SK-N-SH (cell line): ENCODE measurements at regions not wholly inside any gene's neighbourhood (a gene's known extent, or its start where the extent isn't known, plus 50 kb on each side); places are given as distances from the start of the nearest gene placed in this dataset.

Source experiments
- CTCF ChIA-PET: fragments of 300-600, 350-600 bp; formaldehyde crosslinking; extraction: SDS; loops from one replicate; lab custom pipeline; 2021; lab: Yijun Ruan, JAX
- POLR2A ChIA-PET: fragments of 350-600 bp; sonication (Branson Sonifier 250); formaldehyde crosslinking; extraction: SDS; loops from one replicate; lab custom pipeline; 2020; ENCODE audit warnings: antibody characterized with exemption, inconsistent platforms; lab: Yijun Ruan, JAX
- DNase-seq: peaks from one replicate; pipeline ENCODE4 v3.0.0; 2012
- H2AFZ ChIP-seq: fragments of 200-600 bp; sonication (generic); 2 replicates; pipeline ENCODE4 v1.8.1; 2016; ENCODE audit warnings: antibody characterized with exemption, mild to moderate bottlenecking, low read depth
- H3F3A ChIP-seq: fragments of 200-600 bp; sonication (generic); replicated peaks from 2 replicates; pipeline ENCODE3; 2016; ENCODE audit warnings: antibody characterized with exemption, mild to moderate bottlenecking; ENCODE audit not compliant: insufficient read depth
- H3K27ac ChIP-seq, 2 experiments: fragments of 200-500 bp in 1 of 2; fragments of 200-600 bp in 1 of 2; sonication (Bioruptor generic) in 1 of 2; sonication (generic), shearing (Covaris generic) in 1 of 2; 2 replicates each; pipeline versions ENCODE4 v1.5.1 to v1.6.1; 2014 to 2016; ENCODE audit warnings: low read depth in 2 of 2, inconsistent platforms in 1 of 2, low read length in 1 of 2, mild to moderate bottlenecking in 1 of 2, mixed read lengths in 1 of 2
- H3K27me3 ChIP-seq: fragments of 200-600 bp; sonication (generic), shearing (Covaris generic); 2 replicates; pipeline ENCODE4 v1.6.1; 2016; ENCODE audit warnings: mixed run types; ENCODE audit not compliant: insufficient read depth
- H3K36me3 ChIP-seq, 2 experiments: fragments of 200-500 bp in 1 of 2; fragments of 200-600 bp in 1 of 2; sonication (Bioruptor generic) in 1 of 2; sonication (generic) in 1 of 2; replicated peaks in 1 of 2; 2 replicates each; pipeline versions ENCODE3 to v1.5.1; 2014 to 2016; ENCODE audit warnings: low read length in 1 of 2, mild to moderate bottlenecking in 1 of 2; ENCODE audit not compliant: insufficient read depth in 2 of 2, control insufficient read depth in 1 of 2
- H3K4me1 ChIP-seq, 2 experiments: fragments of 200-500 bp in 1 of 2; fragments of 200-600 bp in 1 of 2; sonication (Bioruptor generic) in 1 of 2; sonication (generic), shearing (Covaris generic) in 1 of 2; 2 replicates each; pipeline versions ENCODE4 v1.5.1 to v1.6.1; 2014 to 2016; ENCODE audit warnings: low read depth in 1 of 2, low read length in 1 of 2, mixed run types in 1 of 2; ENCODE audit not compliant: insufficient read depth in 2 of 2, control insufficient read depth in 1 of 2
- H3K4me2 ChIP-seq: fragments of 200-600 bp; sonication (generic), shearing (Covaris generic); 2 replicates; pipeline ENCODE4 v1.6.1; 2017; ENCODE audit warnings: mixed run types
- H3K4me3 ChIP-seq, 2 experiments: fragments of 200-500 bp in 1 of 2; fragments of 200-600 bp in 1 of 2; sonication (Bioruptor generic) in 1 of 2; sonication (generic), shearing (Covaris generic) in 1 of 2; 2 replicates each; pipeline versions ENCODE4 v1.5.1 to v1.8.1; 2014 to 2016; ENCODE audit warnings: low read depth in 2 of 2, inconsistent platforms in 1 of 2, low read length in 1 of 2, mild to moderate bottlenecking in 1 of 2, mixed read lengths in 1 of 2, moderate library complexity in 1 of 2
- H3K79me2 ChIP-seq: fragments of 200-600 bp; sonication (generic); 2 replicates; pipeline ENCODE4 v1.8.1; 2017; ENCODE audit warnings: mild to moderate bottlenecking; ENCODE audit not compliant: insufficient read depth
- H3K9ac ChIP-seq: fragments of 200-600 bp; sonication (generic); 2 replicates; pipeline ENCODE4 v1.6.1; 2017; ENCODE audit warnings: mixed run types
- H3K9me2 ChIP-seq: fragments of 200-600 bp; sonication (generic); 2 replicates; pipeline ENCODE4 v1.6.1; 2017; ENCODE audit warnings: mixed run types
- H3K9me3 ChIP-seq: fragments of 200-600 bp; sonication (generic); 2 replicates; pipeline ENCODE4 v1.6.1; 2017; ENCODE audit warnings: mixed run types, mild to moderate bottlenecking, moderate library complexity
- H4K20me1 ChIP-seq: fragments of 200-600 bp; sonication (generic); 2 replicates; pipeline ENCODE4 v1.6.1; 2017; ENCODE audit warnings: mild to moderate bottlenecking, mixed run types; ENCODE audit not compliant: insufficient read depth
- CHD2 ChIP-seq: fragments of 150-350 bp; IDR thresholded peaks from 2 replicates; pipeline ENCODE4 v1.6.1; 2018; ENCODE audit warnings: low read length; ENCODE audit not compliant: partially characterized antibody
- CTCF ChIP-seq: fragments of 200-600 bp; sonication (generic); IDR thresholded peaks from 2 replicates; pipeline ENCODE4 v1.6.1; 2017; ENCODE audit warnings: antibody characterized with exemption, mild to moderate bottlenecking, moderate library complexity
- ELF1 ChIP-seq: IDR thresholded peaks from 2 replicates; pipeline ENCODE4 v1.4.0; 2012
- EZH2phosphoT487 ChIP-seq: fragments of 200-600 bp; sonication (generic); IDR thresholded peaks from 2 replicates; pipeline ENCODE4 v1.6.1; 2017; ENCODE audit warnings: low read depth, mixed run types, mild to moderate bottlenecking, antibody characterized with exemption, moderate library complexity, borderline replicate concordance
- FOXJ3 ChIP-seq: sonication (generic); formaldehyde crosslinking; IDR thresholded peaks from 2 replicates; pipeline ENCODE4 v1.5.1; 2020; ENCODE audit warnings: mild to moderate bottlenecking, missing genetic modification reagents
- GABPA ChIP-seq: IDR thresholded peaks from 2 replicates; pipeline ENCODE4 v1.4.0; 2012; ENCODE audit warnings: low read depth, mild to moderate bottlenecking
- GATA2 ChIP-seq: sonication (generic); formaldehyde crosslinking; IDR thresholded peaks from 2 replicates; pipeline ENCODE4 v1.5.0; 2020; ENCODE audit warnings: mild to moderate bottlenecking, missing genetic modification reagents
- IRF3 ChIP-seq: fragments of 150-350 bp; IDR thresholded peaks from 2 replicates; pipeline ENCODE4 v1.6.1; 2016; ENCODE audit warnings: mild to moderate bottlenecking, low read depth, low read length
- JUND ChIP-seq: IDR thresholded peaks from 2 replicates; pipeline ENCODE4 v1.4.0; 2012
- MXI1 ChIP-seq: IDR thresholded peaks from 2 replicates; pipeline ENCODE4 v1.6.1; 2012; ENCODE audit warnings: mild to moderate bottlenecking, low read depth, low read length, improper control_type of control experiment
- NRF1 ChIP-seq: IDR thresholded peaks from 2 replicates; pipeline ENCODE4 v1.6.1; 2012; ENCODE audit warnings: low read depth, mild to moderate bottlenecking, low read length
- PBX3 ChIP-seq: IDR thresholded peaks from 2 replicates; pipeline ENCODE4; 2012
- RAD21 ChIP-seq: IDR thresholded peaks from 2 replicates; pipeline ENCODE4 v1.6.1; 2012; ENCODE audit warnings: mild to moderate bottlenecking, low read length
- RXRA ChIP-seq: IDR thresholded peaks from 2 replicates; pipeline ENCODE4 v1.4.0; 2012; ENCODE audit warnings: low read depth, mild to moderate bottlenecking, borderline replicate concordance
- SIN3A ChIP-seq: IDR thresholded peaks from 2 replicates; pipeline ENCODE4 v1.6.1; 2012; ENCODE audit warnings: low read depth, mild to moderate bottlenecking, low read length, moderate library complexity, borderline replicate concordance
- SMC3 ChIP-seq: IDR thresholded peaks from 2 replicates; pipeline ENCODE4 v1.6.1; 2012; ENCODE audit warnings: low read depth, low read length, improper control_type of control experiment
- TAF1 ChIP-seq: IDR thresholded peaks from 2 replicates; pipeline ENCODE4 v1.6.1; 2012; ENCODE audit warnings: low read depth, mild to moderate bottlenecking, low read length, moderate library complexity, borderline replicate concordance
- TCF12 ChIP-seq: IDR thresholded peaks from 2 replicates; pipeline ENCODE4 v1.4.0; 2012
- WGBS: methylation state at CpG from one replicate; pipeline ENCODE4 v1.1.6; 2017; ENCODE audit warnings: low lambda C conversion rate; 5-methylcytosine and 5-hydroxymethylcytosine counted together

DNA sequence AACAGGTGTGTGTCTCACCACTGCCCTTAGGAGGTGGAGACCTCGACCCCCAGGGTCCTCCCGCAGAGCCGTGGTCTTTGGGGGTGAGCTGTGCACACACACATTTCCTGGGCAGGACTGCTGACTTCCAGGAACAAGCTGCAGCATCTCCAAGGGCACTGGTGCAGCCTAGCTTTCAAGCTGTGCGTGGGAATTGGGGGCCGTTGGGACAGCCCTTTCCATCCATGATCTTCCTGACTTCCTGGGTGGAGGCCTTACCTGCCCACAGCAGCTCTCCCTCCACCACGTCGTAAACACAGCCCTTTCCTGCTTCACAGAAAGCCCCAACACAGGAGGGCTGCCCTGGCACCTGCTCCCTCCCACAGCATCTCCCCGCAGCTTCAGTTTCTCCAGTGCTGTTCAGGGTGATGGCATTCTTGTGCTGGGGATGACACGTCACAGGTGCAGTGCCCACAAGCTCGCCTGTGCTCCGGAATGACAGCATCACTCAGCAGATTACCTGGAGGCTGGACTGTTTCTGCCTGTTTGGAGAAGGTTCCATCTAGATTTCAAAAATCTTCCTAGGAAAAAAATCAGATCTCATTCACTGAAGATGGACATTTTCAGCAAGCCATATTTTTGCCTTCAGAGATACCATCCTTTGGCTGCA lies 208.0 kb upstream of the PPP2R2D start:
- 24% methylated on average over 10 of the region's 11 CpGs for WGBS
- H3K79me2 ChIP-seq: no peaks in the 10 kb centered on the region
- H3K9me2 ChIP-seq: no peaks in the 10 kb centered on the region
- H3K36me3 ChIP-seq: no peaks in the 10 kb centered on the region
- no peak overlapping the region for H3K4me3 ChIP-seq
- no peaks in the 10 kb centered on the region for H3K9me3 ChIP-seq
- no peak for TF ChIP-seq TCF12
- TF ChIP-seq EZH2phosphoT487: no peak
- no peak for TF ChIP-seq GATA2 (CRISPR knock-in tag)
- TF ChIP-seq CTCF: no peak
- no peak for TF ChIP-seq CHD2
- TF ChIP-seq RXRA: no peak
- no peak for TF ChIP-seq JUND
- TF ChIP-seq, all 33 proteins: peak for 0
- Histone ChIP-seq H3K4me2 (no peak overlapping the region), H3K9ac (no peak overlapping the region), H3F3A (no peaks in the 10 kb centered on the region), H3K27ac (no peak overlapping the region), H3K4me1 (peaks cover 0 to 5% of the 10 kb centered on the region in 2 experiments; a peak in 1 of 4 replicates), H2AFZ (no peak overlapping the region), H3K27me3 (no peaks in the 10 kb centered on the region), H4K20me1 (no peaks in the 10 kb centered on the region)
- DNase-seq: no peak
- ChIA-PET POLR2A (no interaction called here), CTCF (no interaction called here)

- ChIA-PET POLR2A (no interaction called here), CTCF (no interaction called here)
- Histone ChIP-seq H3F3A (no peaks in the 10 kb centered on the region), H3K27ac (no peak overlapping the region), H3K9me3 (no peaks in the 10 kb centered on the region), H2AFZ (no peak overlapping the region), H3K4me3 (no peak overlapping the region), H4K20me1 (no peaks in the 10 kb centered on the region), H3K4me1 (peaks cover 0 to 6% of the 10 kb centered on the region in 2 experiments; a peak in 1 of 4 replicates), H3K9me2 (no peaks in the 10 kb centered on the region), H3K36me3 (no peaks in the 10 kb centered on the region), H3K4me2 (no peak overlapping the region), H3K79me2 (no peaks in the 10 kb centered on the region), H3K9ac (no peak overlapping the region), H3K27me3 (no peaks in the 10 kb centered on the region)
- 29% methylated on average over 6 of the region's 8 CpGs for WGBS
- TF ChIP-seq IRF3: no peak
- TF ChIP-seq TAF1: no peak
- TF ChIP-seq FOXJ3 (CRISPR knock-in tag): no peak
- no peak for TF ChIP-seq TCF12
- TF ChIP-seq CHD2: no peak
- TF ChIP-seq SIN3A: no peak
- TF ChIP-seq NRF1: no peak
- TF ChIP-seq PBX3: no peak
- no peak for TF ChIP-seq GATA2 (CRISPR knock-in tag)
- TF ChIP-seq ELF1: no peak
- no peak for TF ChIP-seq GABPA
- TF ChIP-seq SMC3: no peak
- TF ChIP-seq RAD21: no peak
- no peak for TF ChIP-seq MXI1
- no peak for DNase-seq
Observed at GRCh38 chr10:131693766-131694165, 207.0 kb upstream of the PPP2R2D start.
